GM19395 (cell line): ENCODE measurements at regions not wholly inside any gene's neighbourhood (a gene's known extent, or its start where the extent isn't known, plus 50 kb on each side); places are given as distances from the start of the nearest gene placed in this dataset.
"Not testable (repeated sequence)": the region's sequence is repeated elsewhere in the genome, so short reads cannot be mapped to it uniquely, and the experiment has no call there.

ENCODE experiments used
- ATAC-seq: cut with Tn5 transposase; IDR thresholded peaks from one replicate; pipeline ENCODE4 v1.9.1; 2021; ENCODE audit warnings: mild to moderate bottlenecking, moderate library complexity; ENCODE audit not compliant: unreplicated experiment

DNA sequence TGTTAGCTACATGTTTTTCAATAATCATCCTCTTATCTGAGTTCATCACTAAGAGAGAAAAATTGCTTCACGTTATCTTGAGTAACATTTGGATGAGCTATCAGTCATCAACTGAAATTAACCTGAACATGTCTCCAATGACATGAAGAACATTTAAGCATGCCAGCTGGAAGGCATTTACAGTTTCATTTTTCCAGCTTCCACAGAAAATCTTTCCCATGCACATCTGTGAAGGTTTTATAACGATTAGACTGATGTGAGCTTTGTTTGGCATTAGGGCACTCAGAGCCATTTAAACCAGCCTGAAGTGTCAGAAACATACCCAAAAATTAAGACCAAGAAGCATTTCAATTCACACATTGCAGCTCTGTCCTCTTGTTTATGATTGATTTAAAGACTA is 235.8 kb upstream of the ARHGEF26 start:
- no peak for ATAC-seq

DNA sequence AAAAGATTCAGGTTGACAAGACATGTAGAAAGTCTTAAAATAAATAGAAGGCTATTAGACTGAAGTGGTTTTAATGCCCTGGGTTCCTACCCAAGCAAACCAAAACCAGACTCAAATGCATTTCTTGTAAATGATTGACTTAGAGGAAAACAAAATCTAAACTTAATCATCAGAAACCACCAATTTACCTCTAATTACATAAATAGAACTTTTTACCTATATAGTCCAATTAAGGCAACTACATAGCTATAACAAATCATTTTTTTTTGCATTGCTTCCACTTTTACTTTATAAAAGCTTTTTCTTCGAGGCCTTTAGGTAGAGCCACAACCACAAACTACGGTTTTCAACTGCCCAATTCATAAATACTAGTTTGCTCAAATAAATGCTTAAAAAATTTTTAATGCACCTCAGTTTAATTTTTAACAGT is 231.3 kb upstream of the ARHGEF26 start:
- ATAC-seq = peak; percentile 67

DNA sequence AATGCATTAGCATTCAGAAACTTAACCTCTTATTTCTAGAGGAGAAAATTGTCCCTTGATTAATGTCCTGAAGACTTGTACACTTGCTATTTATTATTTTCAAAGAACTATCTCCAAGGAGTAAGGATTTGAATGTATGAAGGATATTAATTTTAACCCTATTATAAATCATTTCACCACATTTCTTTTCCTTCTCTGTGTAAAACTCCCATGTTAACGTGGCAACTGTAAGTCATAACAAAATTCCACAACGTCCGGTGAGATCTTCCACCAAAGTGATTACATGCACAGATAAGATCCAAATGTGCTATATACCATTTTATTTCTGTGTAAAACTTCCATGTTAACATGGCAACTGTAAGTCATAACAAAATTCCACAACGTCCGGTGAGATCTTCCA is 229.1 kb upstream of the ARHGEF26 start:
- no peak for ATAC-seq

DNA sequence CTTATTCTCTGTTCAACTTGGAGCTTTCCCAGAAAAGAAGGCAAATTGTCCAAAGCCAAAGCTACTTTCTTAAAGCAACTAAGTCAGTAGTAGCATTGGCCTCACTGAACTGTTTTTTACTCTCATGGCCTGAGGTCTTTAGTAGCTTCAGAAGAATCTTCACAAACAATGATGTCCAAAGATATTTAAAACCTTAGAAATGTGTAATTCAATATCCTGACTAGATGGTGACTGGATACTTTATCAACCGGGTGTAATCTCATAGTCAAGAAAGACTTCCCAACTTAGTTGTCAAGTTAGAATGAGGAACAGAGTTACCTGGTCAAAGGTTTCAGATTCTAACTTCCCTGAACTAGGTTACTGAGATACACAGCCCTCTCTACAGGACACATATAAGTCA is 226.3 kb upstream of the ARHGEF26 start:
- ATAC-seq = no peak

DNA sequence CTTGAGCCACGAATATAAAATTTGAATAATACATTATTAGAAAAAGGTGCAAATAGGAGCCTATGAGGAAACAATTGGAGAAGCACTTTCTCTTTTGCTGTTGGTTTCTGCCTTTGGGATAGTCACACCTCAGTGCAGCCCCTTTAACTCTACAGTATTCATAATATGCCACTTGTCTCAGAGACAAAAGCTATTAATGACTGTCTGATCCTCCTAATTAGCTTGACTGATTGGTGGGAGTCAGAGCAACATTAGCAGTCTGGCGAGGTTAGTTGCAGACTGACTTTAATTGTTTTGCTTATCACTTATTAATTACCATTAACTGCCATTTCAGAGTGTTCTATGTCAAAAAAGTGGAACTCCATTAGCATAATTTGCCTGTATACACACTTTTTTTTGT is 225.0 kb upstream of the ARHGEF26 start:
- ATAC-seq = no peak

DNA sequence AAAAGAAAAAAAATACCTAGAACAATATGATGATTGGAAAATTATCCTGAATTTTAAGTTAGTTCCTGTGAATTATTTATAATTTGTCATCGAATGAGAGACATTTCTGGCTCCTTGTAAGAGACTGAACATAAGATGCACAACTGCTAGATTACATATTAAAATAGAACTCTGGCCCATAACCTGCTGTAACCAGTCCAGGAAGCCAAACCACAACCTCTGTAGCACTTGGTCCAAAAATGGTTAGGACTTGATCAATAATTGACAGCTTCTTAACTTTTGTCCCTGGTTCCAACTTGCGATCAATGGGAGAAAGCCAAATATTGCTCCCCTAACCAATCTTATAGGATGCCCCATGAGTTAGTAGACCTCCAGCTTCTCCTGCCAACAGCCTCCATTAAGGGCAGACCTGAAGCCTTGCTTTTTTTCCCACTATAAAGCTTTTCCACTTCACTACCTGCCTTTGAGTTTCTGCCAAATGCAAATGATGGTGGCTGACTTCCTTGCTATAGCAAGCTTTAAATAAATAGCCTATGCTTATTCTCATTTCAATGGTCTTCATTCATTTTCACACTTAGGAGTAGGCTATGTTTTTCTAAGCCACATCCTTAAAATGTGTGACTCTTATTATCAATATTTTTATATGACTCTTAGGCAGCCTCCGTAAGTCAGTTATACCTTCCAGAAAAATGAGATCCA is 224.0 kb upstream of the ARHGEF26 start:
- peak; percentile 87 for ATAC-seq

DNA sequence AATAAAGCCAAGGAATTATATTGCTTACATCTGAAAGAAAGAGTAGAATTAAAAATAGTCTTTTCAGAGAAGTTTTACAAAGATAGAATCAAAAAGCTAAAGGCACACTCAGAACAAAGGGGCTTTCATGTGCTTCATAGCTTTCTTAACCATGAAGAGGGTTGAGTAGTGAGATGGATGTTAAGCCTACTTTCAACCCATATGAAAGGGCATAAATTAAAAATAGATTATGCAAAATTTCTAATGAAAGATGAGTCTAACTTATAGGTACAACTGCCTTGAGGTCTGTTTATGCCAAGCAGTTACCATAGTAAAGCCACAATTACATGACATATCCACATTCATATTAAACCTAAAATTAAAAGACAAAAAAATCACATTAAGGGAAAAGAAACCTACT is 223.3 kb upstream of the ARHGEF26 start:
- ATAC-seq = peak; percentile 77

DNA sequence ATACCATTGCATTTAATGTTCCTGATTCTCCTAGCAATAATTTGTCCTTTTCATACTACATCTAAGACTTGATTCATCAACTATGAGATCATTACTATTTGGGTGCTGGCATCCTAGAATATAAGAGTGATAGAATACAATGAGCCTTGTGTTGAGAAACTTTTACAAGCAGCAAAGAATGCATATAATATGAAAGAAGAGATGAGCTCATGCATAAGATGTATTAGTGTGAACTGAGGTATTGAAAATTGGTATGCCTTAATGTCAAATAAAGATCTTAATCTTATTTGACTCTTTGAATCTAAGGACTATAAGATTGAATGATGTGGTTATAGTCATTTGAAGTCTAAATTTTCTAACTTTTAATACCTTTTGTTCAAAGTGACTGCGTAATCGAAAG is 220.0 kb upstream of the ARHGEF26 start:
- ATAC-seq = no peak

DNA sequence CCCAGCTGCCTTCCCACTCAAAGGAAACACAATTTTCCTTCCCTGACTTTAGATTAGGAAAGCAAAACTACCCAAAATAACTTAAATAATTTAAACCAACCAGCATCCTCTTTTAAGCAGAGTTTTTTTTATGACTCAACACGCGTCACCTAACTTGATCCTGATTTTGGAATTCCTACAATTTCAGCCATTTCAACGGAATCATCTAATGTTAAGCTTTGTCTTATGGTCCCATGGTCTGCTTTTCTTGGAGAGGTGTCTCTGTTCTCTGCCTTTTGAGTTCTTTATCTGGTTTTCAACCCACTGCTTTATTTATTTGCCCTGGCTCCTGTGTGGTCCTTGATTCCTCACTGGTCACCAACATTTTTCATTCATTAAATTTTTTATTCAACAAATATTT is 219.2 kb upstream of the ARHGEF26 start:
- no peak for ATAC-seq

DNA sequence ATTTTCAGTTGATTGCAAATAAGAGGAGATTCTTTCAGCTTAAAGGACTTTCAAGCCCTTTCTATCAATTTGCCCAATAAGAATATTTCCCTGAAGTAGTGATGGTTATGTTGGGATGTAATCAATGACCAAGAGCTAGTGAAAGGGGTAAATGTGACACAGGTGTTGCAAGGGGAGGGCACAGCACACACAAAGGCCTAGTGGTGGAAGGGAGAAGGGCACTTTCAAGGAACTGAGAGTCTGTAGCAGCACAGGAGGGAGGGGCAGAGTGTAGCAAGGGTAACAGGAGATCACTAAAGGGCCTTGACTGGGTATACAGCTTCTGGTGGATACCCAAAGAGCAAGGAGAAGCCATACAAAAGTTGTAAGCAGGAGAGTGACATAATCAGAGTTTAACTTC is 217.8 kb upstream of the ARHGEF26 start:
- ATAC-seq = peak; percentile 82

DNA sequence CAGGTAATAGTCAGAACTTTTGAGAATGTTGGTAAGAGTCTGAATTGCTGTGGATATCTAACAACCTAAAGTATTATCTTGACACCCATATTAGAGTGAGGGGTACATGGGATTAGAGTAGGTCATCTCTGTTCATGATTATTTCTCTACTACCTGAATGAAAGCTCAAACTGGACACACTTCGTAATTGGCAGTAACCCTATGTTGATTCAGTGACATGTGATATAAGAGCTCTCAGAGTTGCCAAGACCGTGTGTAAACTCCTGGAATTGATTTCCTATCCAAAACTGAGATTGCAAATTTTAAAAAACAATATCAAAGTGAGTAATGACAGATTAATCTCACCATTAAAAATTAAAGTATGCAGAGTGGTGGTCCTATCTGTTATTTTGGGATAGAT is 214.8 kb upstream of the ARHGEF26 start:
- no peak for ATAC-seq

DNA sequence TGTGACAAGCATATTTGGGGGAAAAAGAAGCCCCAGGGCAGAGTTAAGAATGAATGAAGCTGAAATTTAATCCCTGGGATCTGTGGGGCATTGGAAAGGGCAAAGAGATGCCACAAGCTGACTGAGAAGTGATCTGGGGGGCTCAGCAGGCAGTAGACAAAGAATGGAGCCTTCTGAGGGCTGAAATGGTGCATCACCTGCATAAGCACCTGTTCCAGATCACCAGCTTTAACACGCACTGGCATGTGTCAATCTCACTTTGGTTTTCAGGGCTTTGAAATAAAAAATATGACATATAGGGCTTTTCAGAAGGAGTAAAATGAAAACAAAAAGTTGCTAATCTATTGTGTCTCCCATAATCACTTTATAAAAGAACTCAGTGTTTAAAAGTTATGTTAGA is 210.8 kb upstream of the ARHGEF26 start:
- no peak for ATAC-seq

DNA sequence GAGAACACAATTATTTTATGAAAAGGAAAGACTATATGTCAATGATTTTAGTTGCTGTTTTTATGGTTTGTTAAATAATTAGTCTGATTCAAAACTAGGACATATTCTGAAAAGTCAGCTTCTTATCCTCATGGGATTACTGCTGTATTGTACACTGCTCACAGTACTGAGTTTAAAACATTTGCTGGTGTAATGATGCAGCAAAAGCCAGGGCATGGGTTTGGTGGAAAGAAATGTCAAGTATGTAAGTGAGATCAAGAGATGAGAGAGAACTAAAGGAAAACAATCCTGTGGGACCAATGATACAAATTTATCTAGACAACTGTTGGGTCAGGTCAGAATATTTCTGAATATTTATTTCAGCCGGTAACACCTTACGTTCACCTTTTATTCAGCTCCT is 210.1 kb upstream of the ARHGEF26 start:
- ATAC-seq = no peak

DNA sequence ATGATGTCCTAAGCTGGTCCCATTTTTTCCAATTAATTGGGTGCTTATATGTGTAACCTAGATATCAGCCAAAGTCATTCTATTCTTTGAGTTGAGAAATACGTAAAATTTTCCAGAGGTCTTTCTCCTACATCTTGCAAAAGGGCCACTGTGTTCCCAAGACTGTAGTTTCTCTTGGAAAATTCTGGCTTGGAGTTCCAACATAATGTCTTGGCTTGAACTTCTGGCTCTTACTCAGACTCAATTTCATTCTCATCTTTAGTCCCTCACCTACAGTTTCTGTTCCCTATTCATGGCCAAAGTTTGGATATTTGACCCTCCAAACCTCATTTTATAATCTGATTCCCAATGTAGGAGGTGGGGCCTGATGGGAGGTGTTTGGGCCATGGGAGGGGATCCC is 201.4 kb upstream of the ARHGEF26 start:
- no peak for ATAC-seq

DNA sequence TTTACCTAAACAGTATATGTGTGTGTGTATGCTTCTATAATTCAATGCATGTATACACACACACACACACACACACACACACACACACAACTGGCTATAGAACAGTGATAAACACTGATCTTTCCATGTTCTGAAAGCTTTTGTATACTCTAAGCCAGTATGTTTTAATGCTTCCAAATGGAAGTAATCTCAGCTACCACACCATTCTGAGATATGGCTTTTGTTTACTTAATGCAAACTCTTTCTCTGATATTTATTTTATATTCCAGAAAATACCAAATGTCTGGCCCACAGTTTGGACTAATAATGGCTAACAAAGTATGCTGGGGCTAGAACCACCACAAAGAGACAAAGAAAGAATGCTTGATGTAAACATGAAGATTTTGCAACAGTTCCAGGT is 199.4 kb upstream of the ARHGEF26 start:
- no peak for ATAC-seq

DNA sequence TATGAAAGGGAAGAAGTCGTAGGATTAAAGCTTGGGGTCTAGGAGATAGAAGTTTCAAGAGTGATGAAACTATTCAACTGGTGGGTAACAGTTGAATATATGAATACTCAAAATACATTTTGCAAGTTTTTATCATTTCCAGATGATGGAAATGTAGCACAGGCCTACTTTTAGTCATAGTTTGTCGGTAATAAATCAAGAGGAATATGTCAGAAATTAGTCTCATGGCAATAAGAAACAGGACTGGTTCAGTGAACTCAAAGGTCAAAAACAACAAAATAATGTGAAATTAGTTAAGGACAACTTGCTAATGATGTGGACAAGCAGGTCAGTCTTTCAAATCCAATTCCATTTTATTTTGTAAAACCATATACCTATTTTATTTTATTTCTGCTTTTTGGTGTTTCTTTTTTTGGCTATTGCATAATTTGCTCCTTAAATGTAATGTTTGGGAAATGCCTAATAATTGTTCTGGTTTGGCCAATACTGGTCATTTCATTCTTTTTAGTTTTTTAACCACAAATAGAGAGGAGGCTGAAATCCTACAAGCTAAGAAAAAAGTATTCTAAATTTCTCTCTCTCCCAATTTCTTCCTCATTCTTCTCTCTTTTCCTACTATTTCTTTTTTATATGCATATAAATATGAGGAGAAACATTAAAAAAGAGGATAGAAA is 195.2 kb upstream of the ARHGEF26 start:
- no peak for ATAC-seq

DNA sequence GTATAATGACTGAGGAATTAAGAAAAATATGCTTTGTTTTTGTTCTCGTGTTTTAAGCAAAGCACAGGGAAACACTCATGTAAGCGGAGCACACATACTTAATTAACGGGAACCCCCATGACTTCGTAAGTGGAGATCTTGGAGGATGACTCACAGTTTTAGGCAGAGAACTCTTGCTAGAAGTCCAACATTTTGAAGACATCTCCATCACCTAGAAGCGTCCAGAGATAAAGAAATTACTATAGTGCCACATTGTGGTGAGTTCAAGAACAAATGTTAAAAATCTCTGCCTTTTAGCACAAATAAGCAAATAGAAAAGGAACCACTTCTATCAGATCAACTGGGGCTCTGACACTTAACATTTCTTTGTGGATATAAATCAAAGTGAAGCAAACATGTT is 194.1 kb upstream of the ARHGEF26 start:
- peak; percentile 72 for ATAC-seq

DNA sequence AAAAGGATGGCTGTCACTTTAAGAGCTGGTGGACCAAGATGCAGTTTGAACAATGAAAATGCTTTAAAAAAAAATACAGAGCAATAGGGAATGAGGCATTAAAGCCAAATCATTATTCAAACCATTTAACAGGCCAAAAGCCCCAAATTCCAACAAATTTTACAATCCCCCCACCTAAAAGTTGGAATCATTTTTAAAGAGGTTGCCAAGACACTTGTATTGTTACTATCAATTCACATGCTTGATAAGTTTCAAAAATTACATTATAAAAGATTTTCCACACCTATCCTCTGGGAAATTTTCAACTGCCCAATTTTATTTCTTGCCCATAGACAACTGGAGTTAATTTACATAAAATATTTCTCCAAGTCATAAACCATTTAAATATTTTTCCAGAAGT is 192.3 kb upstream of the ARHGEF26 start:
- ATAC-seq = no peak

DNA sequence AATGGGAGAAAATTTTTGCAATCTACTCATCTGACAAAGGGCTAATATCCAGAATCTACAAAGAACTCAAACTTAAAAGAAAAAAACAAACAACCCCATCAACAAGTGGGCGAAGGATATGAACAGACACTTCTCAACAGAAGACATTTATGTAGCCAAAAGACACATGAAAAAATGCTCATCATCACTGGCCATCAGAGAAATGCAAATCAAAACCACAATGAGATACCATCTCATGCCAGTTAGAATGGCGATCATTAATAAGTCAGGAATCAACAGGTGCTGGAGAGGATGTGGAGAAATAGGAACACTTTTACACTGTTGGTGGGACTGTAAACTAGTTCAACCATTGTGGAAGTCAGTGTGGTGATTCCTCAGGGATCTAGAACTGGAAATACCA is 187.7 kb upstream of the ARHGEF26 start:
- not testable (repeated sequence) for ATAC-seq

DNA sequence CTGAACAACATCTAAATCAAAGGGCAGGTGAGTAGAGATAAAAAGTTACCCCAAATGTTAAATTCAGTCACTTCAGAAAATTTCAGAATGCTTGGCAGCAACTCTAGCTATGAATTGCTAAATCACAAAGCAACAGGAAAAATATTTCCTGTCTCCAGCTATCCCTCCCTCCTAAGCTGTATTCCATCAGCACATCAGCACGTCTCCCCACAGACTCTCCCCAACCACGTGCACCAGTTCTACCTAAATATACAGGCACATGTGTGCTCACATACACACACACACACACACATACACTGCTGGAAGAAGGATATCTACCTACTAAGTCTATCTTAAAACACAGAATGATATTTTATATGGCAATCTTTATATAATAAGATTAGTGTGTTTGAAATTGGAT is 177.1 kb upstream of the ARHGEF26 start:
- no peak for ATAC-seq

DNA sequence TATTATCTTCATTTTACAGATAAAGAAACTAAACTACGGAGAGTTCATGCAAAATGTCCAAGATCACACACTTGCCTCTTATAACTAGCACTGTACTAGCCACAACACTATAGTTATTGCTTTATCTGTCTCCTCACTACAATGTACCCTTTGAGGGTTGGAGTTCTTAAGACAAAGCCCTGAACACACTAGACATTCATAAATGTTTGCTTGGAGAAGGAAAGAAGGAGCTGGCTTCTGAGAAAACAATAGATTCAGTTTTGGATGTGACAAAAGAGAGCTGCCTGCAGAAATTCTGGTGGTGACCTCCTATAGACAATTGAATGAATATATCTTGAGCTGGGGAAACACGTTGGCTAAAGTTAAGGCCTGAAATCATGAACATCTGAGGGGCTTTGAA is 169.9 kb upstream of the ARHGEF26 start:
- no peak for ATAC-seq

DNA sequence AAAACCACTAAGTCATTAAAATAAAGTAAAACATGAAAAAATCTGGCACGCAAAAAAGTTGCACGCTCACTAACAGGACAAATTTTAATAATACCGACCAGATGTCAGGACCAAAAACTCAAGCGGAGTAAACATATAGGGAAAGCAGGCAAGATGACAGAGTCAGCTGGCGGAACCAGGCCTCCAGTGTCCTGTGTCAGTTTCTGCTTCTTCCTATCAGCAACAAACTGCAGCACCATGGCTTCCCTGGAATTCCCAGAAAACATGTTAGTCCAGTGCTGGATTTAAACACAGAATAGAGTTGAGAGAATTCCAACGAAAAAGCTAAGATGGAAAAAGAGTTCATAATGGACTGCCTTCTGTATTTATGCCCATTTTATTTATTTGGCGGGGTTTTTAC is 169.1 kb upstream of the ARHGEF26 start:
- no peak for ATAC-seq

DNA sequence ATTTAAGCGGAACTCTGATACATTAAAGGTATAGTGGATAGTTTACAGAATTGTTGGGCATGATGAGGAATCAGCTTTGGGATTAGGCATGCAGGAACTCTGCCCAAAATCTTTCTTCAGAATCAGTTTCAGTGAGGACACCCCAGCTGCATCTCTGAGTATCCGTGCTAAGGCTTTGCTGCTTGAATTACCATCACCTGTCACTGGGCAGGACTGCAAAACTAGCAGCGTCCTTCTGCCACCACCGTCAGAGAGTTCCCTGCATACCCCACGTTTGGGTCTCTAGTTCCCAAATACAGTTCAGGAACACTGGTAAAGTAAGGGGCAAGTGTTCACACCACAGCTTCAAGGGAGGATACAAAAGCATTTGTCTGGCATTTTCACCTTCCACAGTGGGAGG is 164.6 kb upstream of the ARHGEF26 start:
- no peak for ATAC-seq
